Fibroblast of mammary gland (primary cell): ENCODE measurements at regions not wholly inside any gene's neighbourhood (a gene's known extent, or its start where the extent isn't known, plus 50 kb on each side); places are given as distances from the start of the nearest gene placed in this dataset.

Experiments
- DNase-seq: peaks from one replicate; pipeline ENCODE4 v3.0.0-alpha.2; 2010; ENCODE audit warnings: low read depth
- H3K4me3 ChIP-seq: 2 replicates; pipeline ENCODE4 v1.5.1; 2011; ENCODE audit warnings: low read depth, mild to moderate bottlenecking, low read length, moderate library complexity; ENCODE audit not compliant: control insufficient read depth
- TF ChIP-seq, protein P1 (sequence below): conservative IDR thresholded peaks from 2 replicates; pipeline ENCODE4 v1.5.1; 2011; ENCODE audit warnings: low read depth, low read length, inconsistent platforms; ENCODE audit not compliant: control insufficient read depth, insufficient read depth

DNA sequence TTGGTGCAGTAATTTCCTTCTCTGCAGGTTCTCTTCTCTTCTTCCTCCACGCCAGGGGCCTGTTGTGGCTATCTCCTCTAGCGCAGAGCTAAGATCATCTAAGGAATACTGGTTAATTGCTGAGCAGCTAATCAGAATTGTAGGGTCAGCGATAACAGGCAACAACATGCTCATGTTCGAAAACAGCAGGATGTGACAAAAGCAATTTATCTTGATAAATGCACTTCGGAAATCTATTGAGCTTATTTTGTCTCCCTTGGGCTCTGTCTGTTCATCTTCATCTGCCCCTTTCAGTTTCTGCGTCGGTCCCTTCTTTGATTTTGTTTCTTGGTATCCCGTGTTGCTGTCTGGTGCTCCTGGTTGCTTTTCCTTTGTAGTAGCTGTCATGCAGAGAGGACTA, 67.3 kb upstream of the MAP3K7 start:
- no peak overlapping the region for H3K4me3 ChIP-seq

DNA sequence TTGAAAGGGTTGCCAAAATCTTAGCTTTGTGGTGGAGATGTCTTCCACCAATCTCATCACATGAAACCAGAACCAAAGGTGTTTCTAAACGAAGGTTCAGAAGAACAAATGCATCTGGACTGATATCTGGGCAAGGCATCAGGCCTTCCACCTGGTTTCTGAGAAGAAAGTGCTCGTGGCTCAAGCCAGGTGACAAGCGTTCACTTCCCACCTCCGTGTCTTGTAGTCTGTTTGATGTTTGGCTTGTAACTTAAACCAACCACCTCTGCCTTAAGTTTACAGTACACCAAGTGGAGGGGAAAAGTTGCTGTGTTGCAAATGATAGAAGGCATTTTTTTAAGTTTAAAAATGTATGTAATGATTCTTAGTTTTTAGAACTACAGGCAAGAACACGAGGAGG, 66.9 kb upstream of the MAP3K7 start:
- no peak overlapping the region for H3K4me3 ChIP-seq
- TF ChIP-seq, protein P1, sequence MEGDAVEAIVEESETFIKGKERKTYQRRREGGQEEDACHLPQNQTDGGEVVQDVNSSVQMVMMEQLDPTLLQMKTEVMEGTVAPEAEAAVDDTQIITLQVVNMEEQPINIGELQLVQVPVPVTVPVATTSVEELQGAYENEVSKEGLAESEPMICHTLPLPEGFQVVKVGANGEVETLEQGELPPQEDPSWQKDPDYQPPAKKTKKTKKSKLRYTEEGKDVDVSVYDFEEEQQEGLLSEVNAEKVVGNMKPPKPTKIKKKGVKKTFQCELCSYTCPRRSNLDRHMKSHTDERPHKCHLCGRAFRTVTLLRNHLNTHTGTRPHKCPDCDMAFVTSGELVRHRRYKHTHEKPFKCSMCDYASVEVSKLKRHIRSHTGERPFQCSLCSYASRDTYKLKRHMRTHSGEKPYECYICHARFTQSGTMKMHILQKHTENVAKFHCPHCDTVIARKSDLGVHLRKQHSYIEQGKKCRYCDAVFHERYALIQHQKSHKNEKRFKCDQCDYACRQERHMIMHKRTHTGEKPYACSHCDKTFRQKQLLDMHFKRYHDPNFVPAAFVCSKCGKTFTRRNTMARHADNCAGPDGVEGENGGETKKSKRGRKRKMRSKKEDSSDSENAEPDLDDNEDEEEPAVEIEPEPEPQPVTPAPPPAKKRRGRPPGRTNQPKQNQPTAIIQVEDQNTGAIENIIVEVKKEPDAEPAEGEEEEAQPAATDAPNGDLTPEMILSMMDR = no peak
- DNase-seq = no peak

More for the DNA sequence above, 67.3 kb upstream of the MAP3K7 start:
- DNase-seq = no peak
- TF ChIP-seq, protein P1 = no peak

DNA sequence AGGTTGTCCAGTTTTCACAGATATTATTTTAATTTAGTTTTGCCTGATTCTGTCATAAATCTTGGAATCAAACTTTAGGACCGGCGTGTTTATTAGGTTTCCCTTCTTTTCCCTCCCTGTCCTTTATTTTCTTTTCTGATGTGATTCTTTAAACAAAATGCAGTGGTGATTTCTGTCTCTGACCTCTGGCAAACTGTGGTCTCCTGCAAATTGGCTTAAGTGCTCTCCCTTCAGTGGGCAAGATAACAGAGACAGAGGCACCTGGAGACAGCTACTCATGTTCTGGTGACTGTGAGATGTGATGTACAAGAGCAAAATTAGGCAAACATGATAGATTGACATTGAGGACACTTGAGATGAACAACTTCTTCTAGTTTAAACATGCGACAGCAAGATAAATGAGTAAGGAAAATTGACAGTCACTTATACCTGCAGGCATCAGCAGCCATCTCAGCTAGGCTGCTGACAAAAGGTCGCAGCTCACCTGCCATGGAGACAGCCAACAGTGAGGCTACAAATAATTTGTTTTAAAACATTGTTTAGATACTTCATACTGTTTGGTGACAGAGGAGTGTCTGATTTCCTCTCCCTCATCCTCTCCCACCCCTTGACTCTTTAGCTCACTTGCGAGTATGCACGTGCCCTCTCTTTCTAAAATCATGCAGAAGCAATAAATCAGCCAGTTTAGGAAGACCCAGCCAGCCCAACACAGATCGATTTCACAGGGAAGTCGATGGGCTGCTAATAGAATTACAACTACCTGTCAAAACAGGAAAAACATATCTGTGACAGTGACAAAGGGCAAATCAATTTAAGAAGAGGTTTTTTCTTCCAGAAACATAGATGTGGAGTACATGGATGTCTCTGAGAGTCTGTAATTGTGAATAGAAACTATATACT, 63.4 kb upstream of the MAP3K7 start:
- no peak overlapping the region for H3K4me3 ChIP-seq
- DNase-seq = no peak
- TF ChIP-seq, protein P1 = no peak

DNA sequence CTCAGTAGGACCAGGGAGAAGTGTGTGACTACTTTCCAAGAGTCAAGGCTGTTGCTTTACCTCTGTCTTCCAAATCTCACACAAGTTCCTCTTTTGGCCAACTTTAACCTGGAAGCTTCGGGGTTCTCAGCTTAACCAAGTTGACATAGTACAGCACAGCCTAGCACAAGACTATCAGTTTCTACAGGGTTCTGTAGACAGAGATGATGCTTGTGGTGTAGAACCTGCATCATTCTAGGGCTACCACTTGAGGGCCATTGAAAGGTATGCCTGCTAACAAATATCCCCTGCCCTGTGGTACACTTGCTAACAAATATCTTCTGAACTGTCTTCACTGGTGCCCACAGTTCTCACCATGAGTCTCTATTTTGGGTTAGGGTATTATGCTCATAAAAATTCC, 62.0 kb upstream of the MAP3K7 start:
- no peak overlapping the region for H3K4me3 ChIP-seq
- TF ChIP-seq, protein P1 = no peak
- no peak for DNase-seq

DNA sequence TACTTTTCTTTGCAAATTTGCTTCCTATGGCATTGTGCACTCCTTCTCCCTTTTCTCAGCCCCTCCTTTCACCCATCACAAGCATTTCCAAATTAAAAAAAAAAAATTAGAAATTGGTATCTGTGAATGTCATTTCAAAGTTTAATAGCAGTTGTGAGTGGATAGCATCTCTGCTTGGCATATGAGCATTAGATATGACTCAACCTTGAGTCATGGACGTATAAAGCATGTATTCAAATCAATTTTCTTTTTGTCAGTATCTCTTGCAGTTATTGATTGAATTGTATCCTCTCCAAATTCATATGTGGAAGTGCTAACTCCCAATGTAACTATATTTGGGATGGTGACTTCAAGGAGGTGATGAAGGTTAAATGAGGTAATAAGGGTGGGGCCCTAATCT, 60.1 kb upstream of the MAP3K7 start:
- no peak overlapping the region for H3K4me3 ChIP-seq
- TF ChIP-seq, protein P1 = no peak
- peak; percentile 15 for DNase-seq

DNA sequence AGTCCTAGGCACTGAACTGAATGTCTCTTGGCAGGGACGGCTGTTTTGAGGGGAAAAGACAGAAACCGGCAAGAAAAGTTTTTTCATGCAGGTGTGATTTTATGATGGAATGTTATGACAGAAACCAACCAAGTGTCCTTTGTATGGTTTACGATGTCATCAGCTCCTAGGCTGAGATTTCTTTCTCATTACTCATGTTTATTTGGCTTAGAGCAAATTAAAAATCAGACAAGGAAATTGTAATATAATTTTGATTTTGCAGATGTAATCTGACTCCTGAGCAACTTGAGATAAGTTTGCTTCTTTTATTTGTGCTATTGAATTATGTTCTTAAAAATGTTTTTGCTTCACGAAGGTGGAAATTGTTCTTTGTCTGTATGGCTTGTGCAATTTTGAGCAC, 58.8 kb upstream of the MAP3K7 start:
- H3K4me3 ChIP-seq = no peak overlapping the region
- TF ChIP-seq, protein P1 = no peak
- DNase-seq = no peak
